HEK293T (cell line): ENCODE measurements at regions not wholly inside any gene's neighbourhood (a gene's known extent, or its start where the extent isn't known, plus 50 kb on each side); places are given as distances from the start of the nearest gene placed in this dataset.

Experiments
- ARNT ChIP-seq: fragments of 450-650 bp; IDR thresholded peaks from 2 replicates; pipeline ENCODE4 v1.6.1; 2017; ENCODE audit warnings: mild to moderate bottlenecking
- BHLHE40 ChIP-seq: fragments of 450-650 bp; IDR thresholded peaks from 2 replicates; pipeline ENCODE4 v1.6.1; 2016; ENCODE audit warnings: mild to moderate bottlenecking, moderate library complexity, borderline replicate concordance
- ELF4 ChIP-seq: fragments of 450-650 bp; IDR thresholded peaks from 2 replicates; pipeline ENCODE4 v1.6.1; 2017; ENCODE audit warnings: antibody characterized with exemption
- NFRKB ChIP-seq: fragments of 450-650 bp; IDR thresholded peaks from 2 replicates; pipeline ENCODE4 v1.6.1; 2016; ENCODE audit warnings: mild to moderate bottlenecking, moderate library complexity
- PKNOX1 ChIP-seq: fragments of 450-650 bp; IDR thresholded peaks from 2 replicates; pipeline ENCODE4 v1.6.1; 2016
- SP1 ChIP-seq: fragments of 450-650 bp; IDR thresholded peaks from 2 replicates; pipeline ENCODE4 v1.6.1; 2017
- SUZ12 ChIP-seq: fragments of 450-650 bp; IDR thresholded peaks from 2 replicates; pipeline ENCODE4 v1.6.1; 2016; ENCODE audit warnings: mild to moderate bottlenecking

GRCh38 chr22:22406445-22407027, 102.0 kb downstream of the ZNF280B start:
- TF ChIP-seq ARNT (no peak), SUZ12 (no peak), BHLHE40 (no peak), SP1 (no peak), ELF4 (no peak), NFRKB (no peak), PKNOX1 (no peak)
